ENCODE measurements at regions not wholly inside any gene's neighbourhood (a gene's known extent, or its start where the extent isn't known, plus 50 kb on each side); places are given as distances from the start of the nearest gene placed in this dataset.

- no peak overlapping the region for H3K27ac ChIP-seq
- TF ChIP-seq CTCF (conservative IDR thresholded peaks at IDR 0.05), result no peak
- TF ChIP-seq ZFX (IDR thresholded peaks at IDR 0.05), result no peak
Observed at GRCh38 chr16:73798471-73798870, 498.1 kb upstream of the PSMD7 start.

- TF ChIP-seq ZFX (IDR thresholded peaks at IDR 0.05), result no peak
- TF ChIP-seq CTCF (conservative IDR thresholded peaks at IDR 0.05), result no peak
- H3K27ac ChIP-seq, result no peak overlapping the region
Observed at GRCh38 chr16:73797115-73797514, 499.5 kb upstream of the PSMD7 start.

GRCh38 chr16:73796241-73796640, 500.4 kb upstream of the PSMD7 start:
- H3K27ac ChIP-seq, result no peak overlapping the region
- TF ChIP-seq CTCF (conservative IDR thresholded peaks at IDR 0.05) (no peak), ZFX (IDR thresholded peaks at IDR 0.05) (no peak)

- no peak for TF ChIP-seq ZFX (IDR thresholded peaks at IDR 0.05)
- no peak for TF ChIP-seq CTCF (conservative IDR thresholded peaks at IDR 0.05)
- H3K27ac ChIP-seq, result no peak overlapping the region
Observed at GRCh38 chr16:73794994-73795393, 501.6 kb upstream of the PSMD7 start.

- TF ChIP-seq CTCF (conservative IDR thresholded peaks at IDR 0.05), result no peak
- TF ChIP-seq ZFX (IDR thresholded peaks at IDR 0.05), result no peak
- H3K27ac ChIP-seq, result no peak overlapping the region
Observed at GRCh38 chr16:73793871-73794437, 502.7 kb upstream of the PSMD7 start.

GRCh38 chr16:73793260-73793659, 503.4 kb upstream of the PSMD7 start:
- no peak overlapping the region for H3K27ac ChIP-seq
- TF ChIP-seq CTCF (conservative IDR thresholded peaks at IDR 0.05) (no peak), ZFX (IDR thresholded peaks at IDR 0.05) (no peak)

- no peak overlapping the region for H3K27ac ChIP-seq
- TF ChIP-seq ZFX (IDR thresholded peaks at IDR 0.05), result no peak
- no peak for TF ChIP-seq CTCF (conservative IDR thresholded peaks at IDR 0.05)
Observed at GRCh38 chr16:73792199-73793020, 504.2 kb upstream of the PSMD7 start.

Measured in C4-2B (cell line).